ENCODE measurements at regions not wholly inside any gene's neighbourhood (a gene's known extent, or its start where the extent isn't known, plus 50 kb on each side); places are given as distances from the start of the nearest gene placed in this dataset.

GRCh38 chr4:170414961-170415360 lies 325.2 kb upstream of the AADAT start:
- Histone ChIP-seq H4K20me1 (replicated peaks; ENCODE audit: insufficient read depth) (no peaks in the 10 kb centered on the region), H3K4me2 (no peak overlapping the region), H3F3A (replicated peaks; ENCODE audit: low read depth) (no peaks in the 10 kb centered on the region), H2AFZ (no peak overlapping the region), H3K9me2 (ENCODE audit: insufficient read depth) (no peaks in the 10 kb centered on the region), H3K36me3 (ENCODE audit: insufficient read depth) (no peaks in the 10 kb centered on the region; the same call in 1 of the 2 replicates), H3K27me3 (ENCODE audit: insufficient read depth) (no peaks in the 10 kb centered on the region), H3K27ac (ENCODE audit: low read depth) (no peak overlapping the region), H3K4me1 (ENCODE audit: insufficient read depth) (no peaks in the 10 kb centered on the region), H3K4me3 (no peak overlapping the region), H3K79me2 (replicated peaks; ENCODE audit: insufficient read depth) (no peaks in the 10 kb centered on the region)
- H3K27ac Mint-ChIP-seq, result no peak overlapping the region
- no peak for DNase-seq (ENCODE audit: low spot score)
- H3K4me1 Mint-ChIP-seq, result no peaks in the 10 kb centered on the region
- no peaks in the 10 kb centered on the region for H3K36me3 Mint-ChIP-seq (ENCODE audit: low read depth)
- TF ChIP-seq EZH2phosphoT487 (IDR thresholded peaks at IDR 0.05; ENCODE audit: unreplicated experiment) (no peak), ZNF331 (CRISPR knock-in tag; IDR thresholded peaks at IDR 0.05; ENCODE audit: low read depth) (no peak), POLR2AphosphoS5 (IDR thresholded peaks at IDR 0.05; ENCODE audit: low read depth) (no peak)
- H3K4me3 Mint-ChIP-seq, result no peak overlapping the region
- no peak for ATAC-seq
- H3K9me3 Mint-ChIP-seq, result peaks cover 3% of the 10 kb centered on the region; the same call in 2 of the 3 replicates
- no peaks in the 10 kb centered on the region for H3K27me3 Mint-ChIP-seq (ENCODE audit: insufficient read depth, low read depth, poor library complexity)

- no peak overlapping the region for H3K27ac Mint-ChIP-seq
- no peaks in the 10 kb centered on the region for H3K9me2 ChIP-seq (ENCODE audit: insufficient read depth)
- H3K4me1 ChIP-seq (ENCODE audit: insufficient read depth), result no peaks in the 10 kb centered on the region
- no peaks in the 10 kb centered on the region for H3K79me2 ChIP-seq (replicated peaks; ENCODE audit: insufficient read depth)
- no peaks in the 10 kb centered on the region for H4K20me1 ChIP-seq (replicated peaks; ENCODE audit: insufficient read depth)
- no peak overlapping the region for H3K4me3 ChIP-seq
- H2AFZ ChIP-seq, result no peak overlapping the region
- no peak overlapping the region for H3K4me2 ChIP-seq
- H3K4me1 Mint-ChIP-seq, result no peaks in the 10 kb centered on the region
- H3K36me3 ChIP-seq (ENCODE audit: insufficient read depth), result no peaks in the 10 kb centered on the region; the same call in 1 of the 2 replicates
- H3F3A ChIP-seq (replicated peaks; ENCODE audit: low read depth), result no peaks in the 10 kb centered on the region
- no peaks in the 10 kb centered on the region for H3K27me3 Mint-ChIP-seq (ENCODE audit: insufficient read depth, low read depth, poor library complexity)
- ATAC-seq, result no peak
- no peak for DNase-seq (ENCODE audit: low spot score)
- H3K4me3 Mint-ChIP-seq, result no peak overlapping the region
- H3K9me3 Mint-ChIP-seq, result peaks cover 3% of the 10 kb centered on the region; the same call in 2 of the 3 replicates
- H3K36me3 Mint-ChIP-seq (ENCODE audit: low read depth), result no peaks in the 10 kb centered on the region
- no peak overlapping the region for H3K27ac ChIP-seq (ENCODE audit: low read depth)
- no peaks in the 10 kb centered on the region for H3K27me3 ChIP-seq (ENCODE audit: insufficient read depth)
- TF ChIP-seq JUNB (IDR thresholded peaks at IDR 0.05; ENCODE audit: unreplicated experiment) (no peak), STAT1 (IDR thresholded peaks at IDR 0.05; ENCODE audit: unreplicated experiment) (no peak), CREB1 (CRISPR knock-in tag; IDR thresholded peaks at IDR 0.05; ENCODE audit: low read depth) (no peak), ZNF114 (CRISPR knock-in tag; IDR thresholded peaks at IDR 0.05) (no peak), POLR2AphosphoS5 (IDR thresholded peaks at IDR 0.05; ENCODE audit: low read depth) (no peak), CTCF (conservative IDR thresholded peaks at IDR 0.05; ENCODE audit: low read depth in 2 of 2) (no peak), REST (IDR thresholded peaks at IDR 0.05; ENCODE audit: unreplicated experiment) (no peak), EZH2phosphoT487 (IDR thresholded peaks at IDR 0.05; ENCODE audit: unreplicated experiment) (no peak), ZNF462 (CRISPR knock-in tag; IDR thresholded peaks at IDR 0.05) (no peak), NANOG (IDR thresholded peaks at IDR 0.05; ENCODE audit: borderline replicate concordance) (no peak)
Observed at GRCh38 chr4:170414360-170414759, 324.6 kb upstream of the AADAT start.

All from GM23338 (cell line).